Adrenal gland (tissue), 9 donors: ENCODE measurements at regions not wholly inside any gene's neighbourhood (a gene's known extent, or its start where the extent isn't known, plus 50 kb on each side); places are given as distances from the start of the nearest gene placed in this dataset.

Experiments
- DNase-seq, 7 donors: peaks; one replicate each; pipeline ENCODE4 v3.0.0-alpha.2; 2019 to 2020
- H3K27ac ChIP-seq, 5 donors: fragments of 200-600 bp; sonication (generic) in 4 of 5; 1 replicate in 3 of 5; 2 replicates in 2 of 5; pipeline versions ENCODE4 v1.5.1 to v1.8.0; 2016 to 2020; ENCODE audit warnings: mild to moderate bottlenecking in 1 of 5
- H3K27me3 ChIP-seq: fragments of 200-600 bp; 2 replicates; pipeline ENCODE4 v1.8.0; 2021
- H3K36me3 ChIP-seq, 2 donors: fragments of 200-600 bp; replicated peaks in 1 of 2; 1 replicate in 1 of 2; 2 replicates in 1 of 2; pipeline versions ENCODE4 v1.5.1 to v1.8.0; 2018 to 2022
- H3K4me1 ChIP-seq, 2 donors: fragments of 200-600 bp; replicated peaks in 1 of 2; 1 replicate in 1 of 2; 2 replicates in 1 of 2; pipeline versions ENCODE4 v1.5.1 to v1.8.0; 2018 to 2021
- H3K4me3 ChIP-seq, 4 donors: fragments of 200-600 bp; sonication (generic) in 3 of 4; one replicate each; pipeline ENCODE4 v1.5.1; 2016 to 2018
- H3K9me3 ChIP-seq, 3 donors: fragments of 200-600 bp; sonication (generic) in 1 of 3; replicated peaks in 1 of 3; 1 replicate in 2 of 3; 2 replicates in 1 of 3; pipeline versions ENCODE4 v1.5.1 to v1.8.0; 2016 to 2021
- CTCF ChIP-seq, 6 experiments: fragments of 450-650 bp in 4 of 6; fragments of 200-600 bp in 2 of 6; sonication (generic) in 1 of 6; IDR thresholded peaks; 1 replicate in 5 of 6; 2 replicates in 1 of 6; pipeline versions ENCODE4 v1.5.1 to v1.8.0; 2016 to 2021; ENCODE audit warnings: antibody characterized with exemption in 6 of 6, mild to moderate bottlenecking in 2 of 6, moderate library complexity in 1 of 6
- POLR2A ChIP-seq, 2 donors: fragments of 450-650 bp; IDR thresholded peaks; one replicate each; pipeline ENCODE4 v1.6.1; 2017; ENCODE audit warnings: antibody characterized with exemption in 2 of 2, mild to moderate bottlenecking in 2 of 2, moderate library complexity in 1 of 2
- WGBS, 4 donors: extraction: QIAGEN DNeasy Blood & Tissue Kit in 2 of 4; methylation state at CpG; one replicate each; pipeline versions ENCODE4 v1.1.5 to v1.1.7; 2013 to 2017; 5-methylcytosine and 5-hydroxymethylcytosine counted together
- intact Hi-C, 2 donors: fragments of 100-400 bp; cut with DNase I; formaldehyde crosslinking; loops; one replicate each; pipeline versions ENCODE4 v1.14.1 to v1.15.0; 2022 to 2023
- donor health status: healthy with polysubstance abuse.
- donor health status: Bipolar disorder and iron deficiency.
- donor health status: DM: yes; HTN: yes; CAD: no.
- donor health status: DM: no; HTN: no; CAD: no.
- donor health status: DM: no; HTN: no; CAD: no.

- Histone ChIP-seq H3K36me3 (no peaks in the 10 kb centered on the region), H3K27me3 (no peaks in the 10 kb centered on the region), H3K9me3 (no peaks in the 10 kb centered on the region), H3K4me3 (no peak overlapping the region), H3K27ac (no peak overlapping the region), H3K4me1 (peaks cover 0 to 10% of the 10 kb centered on the region in 2 donors)
- no peak for DNase-seq
- WGBS, 4 donors: 64 to 71% (median 68%) methylated on average over 5 of the region's 5 CpGs
- intact Hi-C loops: no loop called here
- TF ChIP-seq CTCF (IDR thresholded peaks at IDR 0.05) (no peak), POLR2A (IDR thresholded peaks at IDR 0.05) (no peak)
These were observed 83.6 kb upstream of the VAV3 start for GRCh38 chr1:108048301-108049177.

- H3K9me3 ChIP-seq: no peaks in the 10 kb centered on the region
- peaks cover 0 to 10% of the 10 kb centered on the region in 2 donors for H3K4me1 ChIP-seq
- DNase-seq: no peak
- no peaks in the 10 kb centered on the region for H3K36me3 ChIP-seq
- no peak overlapping the region for H3K4me3 ChIP-seq
- H3K27me3 ChIP-seq: no peaks in the 10 kb centered on the region
- 57 to 72% (median 63%) methylated on average over 5 of the region's 5 CpGs for WGBS, 4 donors
- intact Hi-C loops: no loop called here
- TF ChIP-seq POLR2A (IDR thresholded peaks at IDR 0.05) (no peak), CTCF (IDR thresholded peaks at IDR 0.05) (no peak)
- H3K27ac ChIP-seq: no peak overlapping the region
These were observed 82.1 kb upstream of the VAV3 start for GRCh38 chr1:108047085-108047484.

GRCh38 chr1:108046026-108046425 lies 81.0 kb upstream of the VAV3 start:
- intact Hi-C loops: no loop called here
- Histone ChIP-seq H3K4me3 (no peak overlapping the region), H3K27ac (no peak overlapping the region), H3K4me1 (peaks cover 0 to 10% of the 10 kb centered on the region in 2 donors), H3K36me3 (no peaks in the 10 kb centered on the region), H3K9me3 (no peaks in the 10 kb centered on the region), H3K27me3 (no peaks in the 10 kb centered on the region)
- no peak for TF ChIP-seq CTCF (IDR thresholded peaks at IDR 0.05)
- TF ChIP-seq POLR2A (IDR thresholded peaks at IDR 0.05): no peak
- DNase-seq: no peak
- WGBS, 4 donors: 64 to 84% (median 69%) methylated on average over 2 of the region's 2 CpGs

- DNase-seq: no peak
- Histone ChIP-seq H3K4me1 (peaks cover 0 to 10% of the 10 kb centered on the region in 2 donors), H3K36me3 (no peaks in the 10 kb centered on the region), H3K9me3 (no peaks in the 10 kb centered on the region), H3K4me3 (no peak overlapping the region), H3K27me3 (no peaks in the 10 kb centered on the region), H3K27ac (no peak overlapping the region)
- TF ChIP-seq POLR2A (IDR thresholded peaks at IDR 0.05) (no peak), CTCF (IDR thresholded peaks at IDR 0.05) (no peak)
- whole genome bisulfite sequencing, 4 donors: 52 to 71% (median 59%) methylated on average over 7 of the region's 7 CpGs
- intact Hi-C loops: no loop called here
These were observed 80.5 kb upstream of the VAV3 start for GRCh38 chr1:108045460-108045859.
